Ovary (tissue), 7 donors: ENCODE measurements at regions not wholly inside any gene's neighbourhood (a gene's known extent, or its start where the extent isn't known, plus 50 kb on each side); places are given as distances from the start of the nearest gene placed in this dataset.

ENCODE experiments used
- DNase-seq, 5 donors: peaks; one replicate each; pipeline ENCODE4 v3.0.0-alpha.2; 2019 to 2020
- H3K27ac ChIP-seq, 2 donors: fragments of 200-600 bp; one replicate each; pipeline versions ENCODE4 v1.5.1 to v1.8.0; 2019 to 2022
- H3K27me3 ChIP-seq: fragments of 200-600 bp; one replicate; pipeline ENCODE4 v1.8.0; 2022
- H3K36me3 ChIP-seq: fragments of 200-600 bp; sonication (generic); one replicate; pipeline ENCODE4 v1.5.1; 2019
- H3K4me1 ChIP-seq: one replicate; pipeline ENCODE4 v1.8.1; 2013; ENCODE audit warnings: mild to moderate bottlenecking, moderate library complexity; ENCODE audit not compliant: insufficient read depth
- H3K4me3 ChIP-seq: fragments of 200-600 bp; sonication (generic); one replicate; pipeline ENCODE4 v1.5.1; 2017
- H3K9me3 ChIP-seq, 2 donors: fragments of 200-600 bp in 1 of 2; sonication (generic) in 1 of 2; one replicate each; pipeline versions ENCODE4 v1.5.1 to v1.8.1; 2013 to 2019; ENCODE audit warnings: mild to moderate bottlenecking in 1 of 2, moderate library complexity in 1 of 2
- EP300 ChIP-seq: sonication (generic); formaldehyde crosslinking; IDR thresholded peaks from one replicate; pipeline ENCODE4 v1.6.1; 2017; ENCODE audit warnings: antibody characterized with exemption
- POLR2A ChIP-seq: fragments of 450-650 bp; IDR thresholded peaks from one replicate; pipeline ENCODE4 v1.6.1; 2017; ENCODE audit warnings: antibody characterized with exemption, mild to moderate bottlenecking, moderate library complexity
- WGBS, 3 donors: extraction: QIAGEN DNeasy Blood & Tissue Kit in 1 of 3; methylation state at CpG; one replicate each; pipeline versions ENCODE4 v1.1.5 to v1.1.7; 2013 to 2017; 5-methylcytosine and 5-hydroxymethylcytosine counted together
- intact Hi-C, 4 donors: fragments of 100-400 bp; cut with DNase I; formaldehyde crosslinking; loops; one replicate each; pipeline versions ENCODE4 v1.11.0 to v1.15.1; 2022 to 2023
- TF ChIP-seq, protein P1 (sequence below), 3 donors: fragments of 450-650 bp in 2 of 3; fragments of 200-600 bp in 1 of 3; IDR thresholded peaks; one replicate each; pipeline versions ENCODE4 v1.5.1 to v1.8.0; 2016 to 2022; ENCODE audit warnings: antibody characterized with exemption in 3 of 3, mild to moderate bottlenecking in 1 of 3
- donor health status: DM: no; HTN: no; CAD: no; lungs with moderate emphysema.
- donor health status: DM: no; HTN: no; CAD: no.
- donor health status: Bipolar disorder and iron deficiency.
- donor health status: DM: no; HTN: no; CAD: no.
- donor health status: DM: yes; HTN: yes; CAD: no.

DNA sequence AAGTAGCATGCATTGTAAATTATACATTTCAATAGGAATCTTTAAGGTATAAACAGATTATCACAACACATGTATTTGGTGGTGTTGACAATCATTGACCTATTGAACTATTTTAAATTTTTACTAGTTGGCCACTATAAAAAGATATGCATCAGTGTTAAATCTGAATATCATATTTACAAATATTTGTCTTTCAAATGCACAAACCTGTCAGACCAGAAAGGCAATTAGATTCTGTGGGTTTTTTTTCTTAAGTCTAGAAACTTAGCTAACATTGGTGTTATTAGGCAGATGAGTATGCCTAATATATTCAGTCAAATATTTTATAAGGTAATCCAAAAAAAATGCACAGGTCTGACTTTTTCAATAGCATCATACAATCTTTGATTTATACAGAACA lies 241.4 kb upstream of the DGKB start:
- H3K27ac ChIP-seq: no peak overlapping the region
- H3K4me1 ChIP-seq: no peaks in the 10 kb centered on the region
- DNase-seq: no peak
- TF ChIP-seq EP300 (no peak), POLR2A (no peak)
- TF ChIP-seq, protein P1, sequence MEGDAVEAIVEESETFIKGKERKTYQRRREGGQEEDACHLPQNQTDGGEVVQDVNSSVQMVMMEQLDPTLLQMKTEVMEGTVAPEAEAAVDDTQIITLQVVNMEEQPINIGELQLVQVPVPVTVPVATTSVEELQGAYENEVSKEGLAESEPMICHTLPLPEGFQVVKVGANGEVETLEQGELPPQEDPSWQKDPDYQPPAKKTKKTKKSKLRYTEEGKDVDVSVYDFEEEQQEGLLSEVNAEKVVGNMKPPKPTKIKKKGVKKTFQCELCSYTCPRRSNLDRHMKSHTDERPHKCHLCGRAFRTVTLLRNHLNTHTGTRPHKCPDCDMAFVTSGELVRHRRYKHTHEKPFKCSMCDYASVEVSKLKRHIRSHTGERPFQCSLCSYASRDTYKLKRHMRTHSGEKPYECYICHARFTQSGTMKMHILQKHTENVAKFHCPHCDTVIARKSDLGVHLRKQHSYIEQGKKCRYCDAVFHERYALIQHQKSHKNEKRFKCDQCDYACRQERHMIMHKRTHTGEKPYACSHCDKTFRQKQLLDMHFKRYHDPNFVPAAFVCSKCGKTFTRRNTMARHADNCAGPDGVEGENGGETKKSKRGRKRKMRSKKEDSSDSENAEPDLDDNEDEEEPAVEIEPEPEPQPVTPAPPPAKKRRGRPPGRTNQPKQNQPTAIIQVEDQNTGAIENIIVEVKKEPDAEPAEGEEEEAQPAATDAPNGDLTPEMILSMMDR (IDR thresholded peaks at IDR 0.05): no peak
- no peaks in the 10 kb centered on the region for H3K27me3 ChIP-seq
- no peak overlapping the region for H3K4me3 ChIP-seq
- H3K9me3 ChIP-seq: no peaks in the 10 kb centered on the region
- H3K36me3 ChIP-seq: no peaks in the 10 kb centered on the region
- intact Hi-C loops: no loop called here

DNA sequence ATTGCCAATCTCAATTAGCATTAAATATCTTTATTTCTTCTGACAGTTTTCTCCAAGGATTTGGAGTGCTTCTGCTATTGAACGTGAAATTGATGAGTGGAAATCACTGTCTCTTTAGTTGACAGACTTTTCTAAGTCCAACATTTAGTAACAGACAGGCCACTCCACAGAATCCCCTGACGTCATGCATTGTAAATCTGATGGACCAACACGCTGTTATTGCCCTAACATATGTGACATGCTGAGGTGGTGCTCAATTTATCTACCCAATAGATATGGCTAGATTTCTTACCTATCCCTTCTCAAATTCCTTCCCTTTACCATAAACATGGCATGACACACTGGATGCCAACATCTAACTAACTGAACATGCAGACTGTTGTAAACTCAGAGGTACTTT lies 240.6 kb upstream of the DGKB start:
- H3K4me1 ChIP-seq: no peaks in the 10 kb centered on the region

DNA sequence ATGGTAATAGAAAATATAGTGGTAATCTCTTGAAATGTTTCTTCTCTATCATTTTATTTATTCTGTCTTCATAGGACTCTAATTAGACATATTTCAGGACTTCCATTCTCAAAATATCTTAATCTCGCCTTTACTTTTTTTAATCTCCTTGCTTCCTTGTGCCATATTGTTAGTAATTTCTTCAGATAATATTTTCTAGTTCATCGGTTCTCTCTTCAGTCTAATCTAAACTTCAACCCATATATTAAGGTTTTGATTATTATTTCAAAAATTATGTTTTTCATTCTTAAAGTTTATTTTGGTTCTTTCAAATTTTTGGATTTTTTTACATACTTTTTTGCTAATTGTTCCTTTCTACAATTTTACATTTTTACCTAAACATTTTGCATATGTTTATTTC lies 237.9 kb upstream of the DGKB start:
- no peaks in the 10 kb centered on the region for H3K4me1 ChIP-seq
- H3K27ac ChIP-seq: no peak overlapping the region
- WGBS, 3 donors: 89 to 96% (median 92%) methylated on average over 2 of the region's 2 CpGs
- no peak for DNase-seq
- H3K4me3 ChIP-seq: no peak overlapping the region
- intact Hi-C loops: no loop called here
- H3K9me3 ChIP-seq: no peaks in the 10 kb centered on the region
- H3K27me3 ChIP-seq: no peaks in the 10 kb centered on the region
- H3K36me3 ChIP-seq: no peaks in the 10 kb centered on the region
- TF ChIP-seq EP300 (no peak), POLR2A (no peak)
- TF ChIP-seq, protein P1 (IDR thresholded peaks at IDR 0.05): no peak

More for the DNA sequence above, 240.6 kb upstream of the DGKB start:
- no peak for TF ChIP-seq POLR2A
- TF ChIP-seq, protein P1 (IDR thresholded peaks at IDR 0.05): no peak
- TF ChIP-seq EP300: no peak
- no peaks in the 10 kb centered on the region for H3K27me3 ChIP-seq
- H3K36me3 ChIP-seq: no peaks in the 10 kb centered on the region
- no peak for DNase-seq
- H3K9me3 ChIP-seq: no peaks in the 10 kb centered on the region
- H3K4me3 ChIP-seq: no peak overlapping the region
- intact Hi-C loops: no loop called here
- WGBS, 3 donors: 82 to 88% (median 88%) methylated on average over 3 of the region's 3 CpGs
- no peak overlapping the region for H3K27ac ChIP-seq

DNA sequence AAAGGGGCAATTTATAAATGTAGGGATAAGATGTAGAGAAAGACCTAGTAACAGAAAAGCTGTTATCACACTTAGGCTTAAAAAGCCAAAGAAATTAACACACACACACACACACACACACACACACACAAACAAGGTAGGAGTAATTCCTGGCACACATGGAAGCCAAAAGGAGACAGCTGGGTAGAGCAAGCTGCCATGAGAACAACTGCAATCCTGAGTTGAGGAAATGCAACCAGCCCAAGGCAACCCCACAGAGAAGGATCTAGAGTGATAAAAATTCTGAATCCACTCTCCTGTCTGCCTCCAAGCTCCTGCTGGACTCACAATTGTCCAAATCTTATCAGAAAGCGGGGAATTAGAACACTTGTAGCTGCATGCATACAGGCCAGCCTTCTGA lies 229.1 kb upstream of the DGKB start:
- Histone ChIP-seq H3K36me3 (no peaks in the 10 kb centered on the region), H3K9me3 (no peaks in the 10 kb centered on the region), H3K4me1 (no peaks in the 10 kb centered on the region), H3K27me3 (no peaks in the 10 kb centered on the region), H3K4me3 (no peak overlapping the region), H3K27ac (no peak overlapping the region)
- no peak for DNase-seq
- 91 to 93% (median 91%) methylated on average over 1 of the region's 1 CpG for WGBS, 3 donors
- TF ChIP-seq POLR2A: no peak
- TF ChIP-seq, protein P1 (IDR thresholded peaks at IDR 0.05): no peak
- TF ChIP-seq EP300: no peak
- intact Hi-C loops: no loop called here
